ENCODE measurements at regions not wholly inside any gene's neighbourhood (a gene's known extent, or its start where the extent isn't known, plus 50 kb on each side); places are given as distances from the start of the nearest gene placed in this dataset.

- Histone ChIP-seq H3K79me2 (replicated peaks; ENCODE audit: insufficient read depth, low read length) (no peaks in the 10 kb centered on the region), H3K4me3 (ENCODE audit: low read length) (no peak overlapping the region), H3K4me2 (ENCODE audit: low read length) (no peak overlapping the region), H3K27ac (ENCODE audit: low read length) (no peak overlapping the region), H3K36me3 (ENCODE audit: insufficient read depth, low read length) (no peaks in the 10 kb centered on the region), H3F3A (ENCODE audit: insufficient read depth, low read length, poor library complexity, severe bottlenecking) (no peaks in the 10 kb centered on the region), H3K9me3 (ENCODE audit: low read length) (no peaks in the 10 kb centered on the region), H4K20me1 (ENCODE audit: insufficient read depth) (no peaks in the 10 kb centered on the region), H3K9me2 (ENCODE audit: insufficient read depth, low read length) (no peaks in the 10 kb centered on the region), H3K9ac (ENCODE audit: low read length) (no peak overlapping the region), H2AFZ (ENCODE audit: low read depth, low read length) (no peak overlapping the region), H3K27me3 (ENCODE audit: insufficient read depth, low read depth, low read length) (no peaks in the 10 kb centered on the region)
- no peak for TF ChIP-seq TAF1 (IDR thresholded peaks at IDR 0.05; ENCODE audit: low read depth)
- no peak for TF ChIP-seq EZH2 (IDR thresholded peaks at IDR 0.05; ENCODE audit: borderline replicate concordance, insufficient read depth, low read length, poor library complexity, severe bottlenecking)
- no peak for TF ChIP-seq EP300 (conservative IDR thresholded peaks at IDR 0.05; ENCODE audit: poor library complexity, severe bottlenecking)
- TF ChIP-seq SMC3 (conservative IDR thresholded peaks at IDR 0.05; ENCODE audit: poor library complexity) = no peak
- no peak for TF ChIP-seq RAD21 (conservative IDR thresholded peaks at IDR 0.05)
- TF ChIP-seq POLR2AphosphoS5 (IDR thresholded peaks at IDR 0.05) = no peak
- TF ChIP-seq MXI1 (conservative IDR thresholded peaks at IDR 0.05; ENCODE audit: poor library complexity, severe bottlenecking) = no peak
These were observed 122.5 kb upstream of the BTBD3 start for GRCh38 chr20:11795071-11795615.

- Histone ChIP-seq H3K4me2 (ENCODE audit: low read length) (no peak overlapping the region), H4K20me1 (ENCODE audit: insufficient read depth) (no peaks in the 10 kb centered on the region), H3K9me3 (ENCODE audit: low read length) (no peaks in the 10 kb centered on the region), H3K27ac (ENCODE audit: low read length) (no peak overlapping the region), H3K4me3 (ENCODE audit: low read length) (no peak overlapping the region), H3K36me3 (ENCODE audit: insufficient read depth, low read length) (no peaks in the 10 kb centered on the region), H3K9me2 (ENCODE audit: insufficient read depth, low read length) (no peaks in the 10 kb centered on the region), H3F3A (ENCODE audit: insufficient read depth, low read length, poor library complexity, severe bottlenecking) (no peaks in the 10 kb centered on the region), H3K9ac (ENCODE audit: low read length) (no peak overlapping the region), H3K79me2 (replicated peaks; ENCODE audit: insufficient read depth, low read length) (no peaks in the 10 kb centered on the region), H2AFZ (ENCODE audit: low read depth, low read length) (no peak overlapping the region), H3K27me3 (ENCODE audit: insufficient read depth, low read depth, low read length) (no peaks in the 10 kb centered on the region)
- no peak for TF ChIP-seq TAF1 (IDR thresholded peaks at IDR 0.05; ENCODE audit: low read depth)
These were observed 121.7 kb upstream of the BTBD3 start for GRCh38 chr20:11796026-11796425.

- Histone ChIP-seq H3K9me3 (ENCODE audit: low read length) (no peaks in the 10 kb centered on the region), H3K36me3 (ENCODE audit: insufficient read depth, low read length) (no peaks in the 10 kb centered on the region), H3K79me2 (replicated peaks; ENCODE audit: insufficient read depth, low read length) (no peaks in the 10 kb centered on the region), H3K4me3 (ENCODE audit: low read length) (no peak overlapping the region), H3F3A (ENCODE audit: insufficient read depth, low read length, poor library complexity, severe bottlenecking) (no peaks in the 10 kb centered on the region), H3K4me2 (ENCODE audit: low read length) (no peak overlapping the region), H2AFZ (ENCODE audit: low read depth, low read length) (no peak overlapping the region), H3K27ac (ENCODE audit: low read length) (no peak overlapping the region), H3K9ac (ENCODE audit: low read length) (no peak overlapping the region), H4K20me1 (ENCODE audit: insufficient read depth) (no peaks in the 10 kb centered on the region), H3K27me3 (ENCODE audit: insufficient read depth, low read depth, low read length) (no peaks in the 10 kb centered on the region), H3K9me2 (ENCODE audit: insufficient read depth, low read length) (no peaks in the 10 kb centered on the region)
- no peak for TF ChIP-seq CTCF (IDR thresholded peaks at IDR 0.05; ENCODE audit: poor library complexity, severe bottlenecking)
- TF ChIP-seq SMC3 (conservative IDR thresholded peaks at IDR 0.05; ENCODE audit: poor library complexity) = no peak
- TF ChIP-seq POLR2AphosphoS5 (IDR thresholded peaks at IDR 0.05) = no peak
- no peak for TF ChIP-seq TAF1 (IDR thresholded peaks at IDR 0.05; ENCODE audit: low read depth)
- TF ChIP-seq MXI1 (conservative IDR thresholded peaks at IDR 0.05; ENCODE audit: poor library complexity, severe bottlenecking) = no peak
These were observed 120.5 kb upstream of the BTBD3 start for GRCh38 chr20:11797156-11797555.

Data from neural cell (in vitro differentiated cells).